Brain microvascular endothelial cell (primary cell): ENCODE measurements at regions not wholly inside any gene's neighbourhood (a gene's known extent, or its start where the extent isn't known, plus 50 kb on each side); places are given as distances from the start of the nearest gene placed in this dataset.

Experiments used
- DNase-seq: peaks from one replicate; pipeline ENCODE4 v3.0.0-alpha.2; 2020
- H3K27ac ChIP-seq: fragments of 250-450 bp; sonication (Bioruptor Pico); 2 replicates; pipeline ENCODE4 v1.5.1; 2020; ENCODE audit warnings: mild to moderate bottlenecking, moderate library complexity
- H3K27me3 ChIP-seq: fragments of 250-450 bp; sonication (Bioruptor Pico); replicated peaks from 2 replicates; pipeline ENCODE4 v1.5.1; 2020; ENCODE audit warnings: mild to moderate bottlenecking
- H3K36me3 ChIP-seq: fragments of 250-450 bp; sonication (Bioruptor Pico); replicated peaks from 2 replicates; pipeline ENCODE4 v1.5.1; 2020; ENCODE audit warnings: mild to moderate bottlenecking
- H3K4me3 ChIP-seq: 2 replicates; pipeline ENCODE4 v1.5.1; 2011; ENCODE audit warnings: low read depth, mild to moderate bottlenecking, control low read depth, low read length, moderate library complexity
- CTCF ChIP-seq: IDR thresholded peaks from 2 replicates; pipeline ENCODE4 v1.5.1; 2011; ENCODE audit warnings: low read depth, mild to moderate bottlenecking, moderate library complexity, low read length, control low read depth, inconsistent platforms; ENCODE audit errors: missing control alignments
- in situ Hi-C: cut with HindIII; loops from 2 replicates; pipeline ENCODE4 v1.10.0; 2017; ENCODE audit warnings: low sequenced_read_pairs, low pct_ligation_motif_present

DNA sequence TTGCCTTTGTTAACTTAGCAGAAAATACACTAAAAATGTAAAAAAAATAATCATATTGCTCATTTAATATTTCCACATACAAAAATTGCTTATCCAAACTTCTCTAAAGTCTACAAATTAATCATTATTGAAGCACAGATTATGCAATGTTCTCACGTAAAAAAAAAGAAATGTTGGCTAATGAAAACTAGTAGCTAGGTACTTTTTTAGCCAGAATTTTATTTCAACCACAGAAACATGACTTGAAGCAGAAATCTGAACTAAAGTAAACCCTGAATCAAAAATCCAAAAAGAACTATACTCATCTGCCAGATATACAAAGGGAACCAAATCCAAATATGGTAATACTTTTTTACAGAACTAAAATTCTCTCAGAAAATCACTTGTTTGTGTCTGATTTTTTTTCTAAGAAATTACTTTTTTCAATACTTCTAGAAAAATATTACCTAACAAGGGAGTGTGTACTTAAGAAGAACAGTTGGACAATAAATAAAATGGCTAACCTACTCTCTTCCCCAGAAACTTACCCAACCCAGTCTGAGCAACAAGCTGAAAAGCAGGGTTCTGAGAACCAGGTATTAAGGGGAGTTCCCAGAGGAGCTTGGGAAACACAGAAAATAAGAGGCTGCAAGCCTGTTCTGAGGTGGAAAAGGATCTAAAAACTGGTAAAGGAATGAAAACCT lies 78.4 kb upstream of the RAP1B start:
- Histone ChIP-seq H3K27me3 (no peaks in the 10 kb centered on the region), H3K4me3 (no peak overlapping the region), H3K27ac (no peak overlapping the region), H3K36me3 (no peaks in the 10 kb centered on the region)
- in situ Hi-C loops: no loop called here
- no peak for TF ChIP-seq CTCF
- DNase-seq: no peak

DNA sequence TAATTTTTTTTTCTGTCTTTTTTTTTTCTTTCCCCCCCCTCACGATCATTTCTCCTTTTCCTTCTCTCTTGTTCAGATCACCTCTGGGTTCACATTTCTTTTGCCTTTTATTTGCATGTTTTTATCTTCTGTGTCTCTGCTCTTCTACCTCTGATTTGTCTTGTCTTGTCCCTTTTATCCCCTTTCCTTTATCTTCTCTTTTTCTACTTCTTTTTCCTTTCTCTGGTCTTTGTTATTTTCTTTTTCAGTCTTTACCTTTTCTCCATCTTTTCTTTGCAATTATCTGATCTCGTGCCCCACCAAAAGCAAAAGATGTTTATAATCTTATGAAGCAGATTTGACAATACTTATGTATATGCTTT lies 77.8 kb upstream of the RAP1B start:
- no peak overlapping the region for H3K27ac ChIP-seq
- H3K27me3 ChIP-seq: no peaks in the 10 kb centered on the region
- in situ Hi-C loops: no loop called here

GRCh38 chr12:68534108-68534507 lies 76.6 kb upstream of the RAP1B start:
- in situ Hi-C loops: no loop called here
- no peak for DNase-seq
- Histone ChIP-seq H3K4me3 (no peak overlapping the region), H3K27me3 (no peaks in the 10 kb centered on the region), H3K27ac (no peak overlapping the region), H3K36me3 (no peaks in the 10 kb centered on the region)
- TF ChIP-seq CTCF: no peak

More for the DNA sequence above, 77.8 kb upstream of the RAP1B start:
- H3K36me3 ChIP-seq: no peaks in the 10 kb centered on the region
- TF ChIP-seq CTCF: no peak
- no peak for DNase-seq
- H3K4me3 ChIP-seq: no peak overlapping the region

DNA sequence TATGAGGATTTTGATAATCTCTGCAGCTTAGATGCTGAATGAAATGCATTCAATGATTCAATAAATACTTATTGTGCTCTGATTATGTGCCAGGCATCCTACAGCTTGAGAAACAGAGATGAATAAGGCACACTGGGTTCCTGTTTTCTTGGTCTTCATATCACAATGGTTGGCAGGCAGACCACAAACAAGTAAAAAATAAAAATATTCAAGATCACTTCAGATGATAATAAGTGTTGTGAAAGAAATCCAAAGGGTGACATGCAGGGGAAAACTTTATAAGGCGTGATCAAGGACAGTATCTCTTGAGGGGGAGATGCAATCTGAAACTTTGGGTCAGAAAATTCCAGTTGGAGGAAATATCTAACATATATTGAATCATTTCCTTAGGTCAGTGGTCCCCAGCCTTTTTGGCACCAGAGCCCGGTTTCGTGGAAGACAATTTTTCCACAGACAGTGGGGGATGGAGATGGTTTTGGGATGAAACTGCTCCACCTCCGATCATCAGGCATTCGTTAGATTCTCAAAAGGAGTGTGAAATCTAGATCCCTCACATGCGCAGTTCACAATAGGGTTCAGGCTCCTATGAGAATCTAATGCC lies 73.7 kb upstream of the RAP1B start:
- no peak for TF ChIP-seq CTCF
- H3K27me3 ChIP-seq: no peaks in the 10 kb centered on the region
- H3K4me3 ChIP-seq: no peak overlapping the region
- no peaks in the 10 kb centered on the region for H3K36me3 ChIP-seq
- no peak for DNase-seq
- no peak overlapping the region for H3K27ac ChIP-seq
- in situ Hi-C loops: no loop called here

- H3K27me3 ChIP-seq: no peaks in the 10 kb centered on the region
- in situ Hi-C loops: no loop called here
- H3K36me3 ChIP-seq: no peaks in the 10 kb centered on the region
- no peak for TF ChIP-seq CTCF
- no peak overlapping the region for H3K4me3 ChIP-seq
- no peak overlapping the region for H3K27ac ChIP-seq
- no peak for DNase-seq
Measured at GRCh38 chr12:68537571-68537970, 73.1 kb upstream of the RAP1B start.
